Activated CD8-positive, alpha-beta memory T cell treated with anti-CD3 and anti-CD28 coated beads for 48 hours (primary cell): ENCODE measurements at regions not wholly inside any gene's neighbourhood (a gene's known extent, or its start where the extent isn't known, plus 50 kb on each side); places are given as distances from the start of the nearest gene placed in this dataset.
"Not testable (repeated sequence)": the region's sequence is repeated elsewhere in the genome, so short reads cannot be mapped to it uniquely, and the experiment has no call there.

Experiments used
- DNase-seq, 3 experiments: peaks; one replicate each; pipeline ENCODE4 v3.0.0-alpha.2; 2020; ENCODE audit warnings: low read depth in 2 of 3, low spot score in 2 of 3

DNA sequence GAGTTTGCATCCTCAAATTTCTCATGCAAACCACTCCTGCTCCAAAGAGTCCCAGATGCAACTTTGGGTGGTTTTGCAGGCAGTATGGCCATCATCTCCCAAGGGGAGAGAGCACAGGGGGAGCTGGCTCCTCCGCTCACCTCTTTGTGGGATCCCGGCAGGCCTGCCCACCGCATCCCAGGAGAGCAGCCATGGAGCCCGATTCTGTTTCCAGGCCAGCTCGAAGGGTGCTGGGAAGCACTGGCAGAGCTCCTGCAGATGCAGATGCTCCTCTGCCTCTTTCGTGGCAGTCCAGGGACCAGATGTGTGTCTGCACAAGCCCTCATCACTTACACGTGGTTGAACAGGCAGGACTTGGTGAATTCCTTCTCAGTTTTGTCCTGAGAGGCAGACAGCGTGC lies 239.3 kb upstream of the SGCG start:
- not testable (repeated sequence) for DNase-seq

- not testable (repeated sequence) for DNase-seq
Observed at GRCh38 chr13:22942831-22943230, 237.9 kb upstream of the SGCG start.

DNA sequence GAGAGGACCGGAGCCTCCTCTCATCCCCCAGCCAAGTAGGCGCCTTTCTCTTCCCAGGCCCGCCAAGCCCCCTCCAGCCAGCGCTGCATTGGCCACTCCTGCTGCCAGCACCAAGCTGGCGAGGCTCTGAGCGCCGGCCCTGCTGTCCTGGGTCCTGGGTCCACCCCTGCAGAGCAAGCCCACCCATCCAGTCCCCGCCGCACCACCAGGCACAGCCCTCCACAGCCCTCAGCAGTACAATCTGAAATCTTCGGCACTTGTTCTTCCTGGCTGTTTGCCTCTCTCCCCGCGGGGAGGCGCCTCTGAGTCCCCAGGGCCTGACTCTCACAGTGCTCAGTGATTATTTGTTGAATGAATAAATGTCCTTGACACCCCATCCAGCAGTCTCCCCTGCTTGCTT lies 236.4 kb upstream of the SGCG start:
- DNase-seq, result no peak

DNA sequence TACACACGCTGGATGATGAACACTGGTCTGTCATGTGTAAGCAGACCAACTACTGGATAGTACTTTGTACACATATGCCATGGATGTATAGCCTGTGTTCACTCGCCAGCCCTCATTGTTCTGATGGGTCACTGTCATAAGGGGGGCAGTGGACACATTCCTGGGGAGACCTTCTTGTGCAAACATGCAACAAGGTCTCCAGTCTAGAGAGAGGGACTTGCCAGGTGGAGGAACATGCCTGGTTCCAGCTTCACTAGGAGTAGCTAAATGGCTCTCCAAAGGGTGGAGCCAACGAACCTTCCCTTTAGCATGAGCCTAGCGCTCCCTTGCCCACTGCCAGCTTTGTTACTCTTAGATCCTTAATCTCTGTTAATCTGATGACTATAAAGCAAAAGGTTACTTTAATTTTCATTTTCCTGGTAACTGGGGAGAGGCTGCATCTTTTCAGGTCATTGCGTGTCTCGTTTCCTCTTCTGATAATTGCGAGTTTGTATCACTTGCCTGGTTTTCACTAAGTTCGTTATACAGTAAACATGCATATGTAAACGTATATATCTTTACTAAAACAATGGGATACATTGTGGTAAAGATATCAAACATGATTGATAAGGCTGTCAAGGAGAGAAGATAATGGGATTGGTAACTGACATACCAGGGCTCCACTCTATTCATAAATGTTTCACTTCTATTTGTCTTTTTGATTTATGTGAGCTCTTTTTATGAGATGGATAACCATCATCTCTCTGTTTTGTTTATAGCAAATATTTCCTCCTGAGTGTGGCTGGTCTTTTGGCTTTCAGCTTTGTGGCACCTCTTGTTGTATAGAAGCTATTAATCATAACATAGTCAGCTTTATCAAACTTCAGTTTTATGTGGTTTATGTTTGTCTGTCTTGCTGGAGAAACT lies 235.2 kb upstream of the SGCG start:
- DNase-seq, result no peak

- no peak for DNase-seq
Observed at GRCh38 chr13:22948421-22948820, 232.4 kb upstream of the SGCG start.

DNA sequence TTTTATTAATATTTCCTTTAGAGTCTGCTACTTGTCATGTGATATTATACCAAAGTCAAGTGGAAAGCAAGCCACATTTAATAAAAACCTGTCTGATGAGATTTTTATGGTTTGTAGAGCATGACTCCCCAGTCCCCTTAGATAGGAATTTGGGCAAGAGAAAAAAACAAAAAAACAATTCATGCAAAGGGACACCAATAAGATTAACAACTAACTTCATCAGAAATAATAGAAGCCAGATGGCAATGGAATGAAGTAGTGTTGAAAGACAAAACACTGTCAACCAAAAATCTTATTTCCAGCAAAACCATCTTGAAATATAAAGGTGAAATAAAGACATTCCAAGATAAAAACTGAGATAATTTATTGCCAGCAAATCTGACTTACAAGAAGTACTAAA lies 228.8 kb upstream of the SGCG start:
- DNase-seq, result not testable (repeated sequence)

DNA sequence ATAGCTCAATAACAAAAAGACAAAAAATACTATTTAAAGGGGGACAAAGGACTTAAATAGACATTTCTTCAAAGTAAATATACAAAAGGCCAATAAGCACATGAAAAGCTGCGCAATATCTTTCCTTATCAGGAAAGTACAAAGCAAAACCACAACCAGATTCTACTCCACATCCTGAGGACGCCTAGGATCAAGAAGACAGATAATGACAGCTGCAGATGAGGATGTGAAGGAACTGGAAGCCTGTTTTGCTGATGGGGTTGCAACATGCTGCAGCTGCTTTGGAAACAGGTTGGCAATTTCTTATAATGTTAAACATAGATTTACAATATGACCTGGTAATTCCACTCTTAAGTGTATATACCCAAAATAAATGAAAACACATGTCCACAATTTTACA lies 225.6 kb upstream of the SGCG start:
- DNase-seq, result not testable (repeated sequence)

GRCh38 chr13:22956456-22957115 lies 224.2 kb upstream of the SGCG start:
- DNase-seq, result not testable (repeated sequence)

- not testable (repeated sequence) for DNase-seq
Observed at GRCh38 chr13:22959859-22960258, 220.9 kb upstream of the SGCG start.

- no peak for DNase-seq
Observed at GRCh38 chr13:22960827-22961226, 220.0 kb upstream of the SGCG start.

- DNase-seq, result not testable (repeated sequence)
Observed at GRCh38 chr13:22961342-22961741, 219.4 kb upstream of the SGCG start.

DNA sequence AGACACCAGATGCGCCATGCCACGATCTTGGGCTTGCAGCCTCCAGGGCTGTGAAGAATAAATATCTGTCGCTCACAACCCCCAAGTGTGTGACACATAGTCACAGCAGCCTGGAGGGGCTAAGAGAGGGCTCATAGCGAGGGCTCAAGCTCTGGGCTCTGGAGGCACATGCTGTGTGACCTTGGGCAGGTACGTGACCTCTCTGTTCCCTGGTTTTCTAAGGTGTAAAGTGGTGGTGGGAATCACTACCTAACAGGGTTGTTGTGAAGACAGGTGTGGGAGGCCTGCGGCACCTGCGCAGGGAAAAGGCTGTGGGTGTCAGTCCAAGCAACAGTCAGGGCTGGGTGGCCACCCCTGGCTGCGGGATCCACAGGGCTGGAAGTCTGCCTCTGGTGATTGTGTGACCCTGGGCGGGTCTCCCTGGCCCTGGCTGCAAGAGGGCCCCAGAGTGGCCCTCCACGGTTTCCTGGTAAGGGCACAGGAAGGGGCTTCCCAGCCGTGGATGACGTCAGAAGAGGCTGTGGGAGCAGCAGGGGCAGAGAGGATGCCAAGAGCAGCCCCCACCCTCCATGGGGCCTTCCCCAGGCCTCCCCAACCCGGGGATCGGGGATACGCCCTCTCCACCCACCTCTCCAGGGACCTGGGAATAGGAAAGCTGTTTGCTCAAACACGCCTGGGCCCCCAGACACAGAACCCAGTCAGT lies 218.8 kb upstream of the SGCG start:
- no peak for DNase-seq

GRCh38 chr13:22963384-22964053 lies 217.3 kb upstream of the SGCG start:
- not testable (repeated sequence) for DNase-seq

- no peak for DNase-seq
Observed at GRCh38 chr13:22964245-22964966, 216.4 kb upstream of the SGCG start.

DNA sequence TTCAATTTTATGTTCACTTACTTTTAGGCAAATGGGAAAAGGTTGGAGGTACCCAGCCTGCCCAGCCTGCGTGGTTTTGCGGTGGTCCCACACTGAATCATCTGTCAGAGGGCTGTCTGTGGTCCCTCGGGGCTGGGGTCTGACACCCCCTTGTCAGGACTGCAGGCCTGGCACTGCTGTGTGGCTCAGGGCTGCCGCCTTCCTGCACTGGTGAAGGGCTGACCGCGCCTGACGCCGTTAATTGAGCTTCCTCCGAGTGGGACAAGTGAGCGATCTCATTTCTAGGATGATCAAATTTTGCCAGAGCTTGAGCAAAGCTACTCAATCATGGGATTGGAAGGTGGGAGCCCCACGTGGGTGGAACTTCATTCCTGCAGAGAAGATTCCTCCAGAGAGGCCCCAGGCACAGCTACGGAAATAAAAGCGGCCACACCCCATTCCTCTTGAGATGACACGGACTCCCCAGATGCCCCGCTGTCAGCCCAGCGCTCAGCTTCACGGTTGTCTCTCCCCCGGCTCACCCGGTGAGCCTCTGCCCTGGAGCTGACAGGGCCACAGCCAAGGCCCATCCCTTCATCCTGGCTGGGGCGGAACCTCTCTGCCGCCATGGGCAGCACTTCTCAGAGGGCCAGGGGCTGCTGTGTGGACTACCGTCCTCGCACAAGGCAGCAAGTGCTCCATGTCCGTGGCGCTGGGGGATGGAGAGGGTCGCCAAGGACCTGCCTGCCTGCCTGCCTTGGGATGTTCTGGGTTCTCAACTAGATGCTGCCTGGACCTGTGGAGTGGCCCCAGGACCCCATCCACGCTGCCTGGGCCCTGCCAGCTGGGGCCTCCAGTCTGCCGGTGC lies 215.5 kb upstream of the SGCG start:
- not testable (repeated sequence) for DNase-seq

DNA sequence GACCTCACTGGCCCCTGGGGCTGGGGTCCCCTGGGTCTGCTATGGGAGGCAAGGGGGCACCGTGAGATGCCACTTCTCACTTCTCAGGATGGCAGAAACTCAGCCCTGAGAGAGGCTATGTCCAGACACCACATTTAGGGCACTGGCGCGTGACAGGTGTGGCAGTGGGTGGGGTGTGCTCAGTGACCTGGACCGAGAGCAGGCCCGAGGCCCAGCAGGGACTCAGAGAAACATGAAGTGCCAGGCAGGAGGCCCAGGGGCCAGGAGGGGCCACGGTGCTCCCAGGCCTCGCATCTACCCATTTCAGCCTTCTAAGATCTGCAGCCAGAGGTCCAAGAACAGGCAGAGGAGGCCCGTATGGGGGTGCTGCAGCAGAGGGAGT lies 214.9 kb upstream of the SGCG start:
- not testable (repeated sequence) for DNase-seq

DNA sequence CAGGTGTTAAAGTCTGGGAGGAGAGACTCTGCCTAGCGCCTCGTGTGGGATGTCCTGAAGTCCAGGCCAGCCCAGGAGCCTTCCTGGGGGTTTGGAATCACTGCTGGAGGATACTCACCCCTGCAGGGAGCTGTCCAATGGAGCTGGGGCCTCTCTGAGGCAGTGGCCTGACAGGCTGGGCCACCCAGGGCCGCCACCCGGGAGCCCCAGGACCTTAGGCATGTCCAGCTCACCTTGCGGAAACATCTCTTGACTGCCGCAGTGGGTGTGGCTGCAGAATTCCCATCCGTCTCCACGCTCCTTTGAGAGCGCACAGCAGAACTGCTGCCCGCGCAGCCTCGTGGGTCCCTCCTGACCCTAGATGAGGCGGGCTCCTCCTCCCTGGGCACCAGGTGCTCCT lies 214.0 kb upstream of the SGCG start:
- DNase-seq, result not testable (repeated sequence)

- no peak for DNase-seq
Observed at GRCh38 chr13:22967669-22968068, 213.1 kb upstream of the SGCG start.

GRCh38 chr13:22979952-22980351 lies 200.8 kb upstream of the SGCG start:
- DNase-seq, result no peak

DNA sequence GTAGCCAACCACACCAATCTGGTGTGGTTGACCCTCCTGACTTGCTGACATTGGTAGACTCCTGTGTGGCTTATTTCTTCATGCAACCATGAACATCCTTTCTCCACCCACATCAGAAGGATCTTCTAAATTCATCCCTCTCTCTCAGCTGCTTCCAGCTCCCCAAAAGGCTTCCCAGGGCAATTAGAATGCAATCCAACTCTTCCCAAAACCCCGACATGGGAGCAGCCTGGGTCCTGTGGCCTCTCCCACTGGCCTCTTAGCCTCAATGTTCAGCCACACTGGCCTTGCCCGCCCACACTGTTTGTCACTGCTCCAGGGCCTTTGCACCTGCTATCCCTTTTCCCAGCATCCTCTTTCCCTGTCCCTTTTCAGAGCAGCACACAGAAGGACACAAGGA lies 199.8 kb upstream of the SGCG start:
- no peak for DNase-seq
